Natural killer cell treated with Interleukin-12 subunit alpha and Interleukin-12 subunit beta and Interleukin-15 and Interleukin-18, amount 100 ng/mL, for 72 hours (primary cell): ENCODE measurements at regions not wholly inside any gene's neighbourhood (a gene's known extent, or its start where the extent isn't known, plus 50 kb on each side); places are given as distances from the start of the nearest gene placed in this dataset.

ENCODE experiments used
- ATAC-seq, 2 donors: fragments of 150-1000 bp; cut with Tn5 transposase in 1 of 2; sonication (Bioruptor Pico), chemical (Tn5 transposase) in 1 of 2; 2 replicates each; pipeline ENCODE4 v1.10.0; 2021
- DNase-seq: peaks from one replicate; pipeline ENCODE4 v3.0.0; 2022; ENCODE audit warnings: low spot score
- H3K27ac Mint-ChIP-seq, 2 donors: 1 replicate in 1 of 2; 2 replicates in 1 of 2; pipeline ENCODE4 v1.8.0; 2022; ENCODE audit warnings: mixed read lengths in 2 of 2, mild to moderate bottlenecking in 1 of 2, moderate library complexity in 1 of 2
- H3K27me3 Mint-ChIP-seq, 2 donors: 1 replicate in 1 of 2; 2 replicates in 1 of 2; pipeline ENCODE4 v1.8.0; 2022; ENCODE audit warnings: mixed read lengths in 2 of 2
- H3K36me3 Mint-ChIP-seq: one replicate; pipeline ENCODE4 v1.8.0; 2022; ENCODE audit warnings: mixed read lengths
- H3K4me1 Mint-ChIP-seq, 2 donors: 1 replicate in 1 of 2; 2 replicates in 1 of 2; pipeline ENCODE4 v1.8.0; 2022; ENCODE audit warnings: low read depth in 2 of 2, mixed read lengths in 2 of 2, mild to moderate bottlenecking in 1 of 2
- H3K4me3 Mint-ChIP-seq: one replicate; pipeline ENCODE4 v1.8.0; 2022; ENCODE audit warnings: mixed read lengths
- H3K9me3 Mint-ChIP-seq: 2 replicates; pipeline ENCODE4 v1.8.0; 2022; ENCODE audit warnings: mixed read lengths

GRCh38 chr10:130878131-130878530 lies 433.4 kb downstream of the TCERG1L start:
- Mint-ChIP-seq H3K27ac (no peak overlapping the region), H3K4me3 (no peak overlapping the region), H3K9me3 (no peaks in the 10 kb centered on the region), H3K27me3 (peaks cover 7 to 8% of the 10 kb centered on the region in 2 donors), H3K36me3 (no peaks in the 10 kb centered on the region), H3K4me1 (no peaks in the 10 kb centered on the region)
- no peak for DNase-seq
- no peak for ATAC-seq

GRCh38 chr10:130882906-130883305 lies 428.6 kb downstream of the TCERG1L start:
- no peaks in the 10 kb centered on the region for H3K9me3 Mint-ChIP-seq
- no peaks in the 10 kb centered on the region for H3K4me1 Mint-ChIP-seq
- peaks cover 9 to 16% of the 10 kb centered on the region in 2 donors for H3K27me3 Mint-ChIP-seq
- H3K27ac Mint-ChIP-seq = no peak overlapping the region
- no peak overlapping the region for H3K4me3 Mint-ChIP-seq
- DNase-seq (no peak), ATAC-seq (no peak)
- no peaks in the 10 kb centered on the region for H3K36me3 Mint-ChIP-seq

- no peaks in the 10 kb centered on the region for H3K9me3 Mint-ChIP-seq
- no peak overlapping the region for H3K4me3 Mint-ChIP-seq
- DNase-seq (no peak), ATAC-seq (no peak)
- no peaks in the 10 kb centered on the region for H3K4me1 Mint-ChIP-seq
- H3K27me3 Mint-ChIP-seq = peaks cover 9 to 16% of the 10 kb centered on the region in 2 donors
- no peaks in the 10 kb centered on the region for H3K36me3 Mint-ChIP-seq
- no peak overlapping the region for H3K27ac Mint-ChIP-seq
These were observed 427.1 kb downstream of the TCERG1L start for GRCh38 chr10:130884456-130884855.

GRCh38 chr10:130885021-130885655 lies 426.4 kb downstream of the TCERG1L start:
- H3K4me1 Mint-ChIP-seq = no peaks in the 10 kb centered on the region
- DNase-seq = no peak

GRCh38 chr10:130887170-130887569 lies 424.4 kb downstream of the TCERG1L start:
- H3K36me3 Mint-ChIP-seq = no peaks in the 10 kb centered on the region
- DNase-seq (no peak), ATAC-seq (no peak)
- H3K9me3 Mint-ChIP-seq = no peaks in the 10 kb centered on the region
- no peaks in the 10 kb centered on the region for H3K4me1 Mint-ChIP-seq
- H3K27ac Mint-ChIP-seq = no peak overlapping the region
- peaks cover 9 to 16% of the 10 kb centered on the region in 2 donors for H3K27me3 Mint-ChIP-seq
- no peak overlapping the region for H3K4me3 Mint-ChIP-seq

More at GRCh38 chr10:130885021-130885655, 426.4 kb downstream of the TCERG1L start:
- no peaks in the 10 kb centered on the region for H3K36me3 Mint-ChIP-seq
- no peak overlapping the region for H3K4me3 Mint-ChIP-seq
- no peaks in the 10 kb centered on the region for H3K9me3 Mint-ChIP-seq
- peaks cover 9 to 16% of the 10 kb centered on the region in 2 donors for H3K27me3 Mint-ChIP-seq
- no peak overlapping the region for H3K27ac Mint-ChIP-seq
- ATAC-seq = no peak

- DNase-seq (no peak), ATAC-seq (no peak)
- Mint-ChIP-seq H3K4me3 (no peak overlapping the region), H3K36me3 (no peaks in the 10 kb centered on the region), H3K9me3 (no peaks in the 10 kb centered on the region), H3K27me3 (peaks cover 9 to 15% of the 10 kb centered on the region in 2 donors), H3K27ac (no peak overlapping the region), H3K4me1 (peaks cover 0 to under 1% of the 10 kb centered on the region in 2 donors)
These were observed 423.0 kb downstream of the TCERG1L start for GRCh38 chr10:130888493-130888892.

- Mint-ChIP-seq H3K9me3 (no peaks in the 10 kb centered on the region), H3K4me3 (no peak overlapping the region), H3K27me3 (peaks cover 8 to 9% of the 10 kb centered on the region in 2 donors), H3K27ac (no peak overlapping the region), H3K4me1 (peaks cover 0 to 8% of the 10 kb centered on the region in 2 donors), H3K36me3 (no peaks in the 10 kb centered on the region)
- ATAC-seq = no peak
- DNase-seq = no peak
These were observed 422.3 kb downstream of the TCERG1L start for GRCh38 chr10:130889240-130889639.

GRCh38 chr10:130889780-130890179 lies 421.7 kb downstream of the TCERG1L start:
- DNase-seq (no peak), ATAC-seq (no peak)
- Mint-ChIP-seq H3K9me3 (no peaks in the 10 kb centered on the region), H3K27ac (no peak overlapping the region), H3K27me3 (peaks cover 8 to 9% of the 10 kb centered on the region in 2 donors), H3K4me3 (no peak overlapping the region), H3K36me3 (no peaks in the 10 kb centered on the region), H3K4me1 (peaks cover 0 to 10% of the 10 kb centered on the region in 2 donors)

GRCh38 chr10:130891066-130891465 lies 420.5 kb downstream of the TCERG1L start:
- no peak for DNase-seq
- H3K27me3 Mint-ChIP-seq = peaks cover 5 to 6% of the 10 kb centered on the region in 2 donors
- no peak for ATAC-seq
- H3K27ac Mint-ChIP-seq = no peak overlapping the region
- H3K4me3 Mint-ChIP-seq = no peak overlapping the region
- no peaks in the 10 kb centered on the region for H3K9me3 Mint-ChIP-seq
- peaks cover 0 to 10% of the 10 kb centered on the region in 2 donors for H3K4me1 Mint-ChIP-seq
- H3K36me3 Mint-ChIP-seq = no peaks in the 10 kb centered on the region

- Mint-ChIP-seq H3K36me3 (no peaks in the 10 kb centered on the region), H3K4me1 (peaks cover 0 to 10% of the 10 kb centered on the region in 2 donors), H3K27me3 (no peaks in the 10 kb centered on the region), H3K4me3 (no peak overlapping the region), H3K27ac (no peak overlapping the region), H3K9me3 (no peaks in the 10 kb centered on the region)
- no peak for ATAC-seq
- DNase-seq = no peak
These were observed 417.1 kb downstream of the TCERG1L start for GRCh38 chr10:130894471-130894870.

GRCh38 chr10:130895161-130895560 lies 416.4 kb downstream of the TCERG1L start:
- Mint-ChIP-seq H3K9me3 (no peaks in the 10 kb centered on the region), H3K27me3 (no peaks in the 10 kb centered on the region), H3K4me3 (no peak overlapping the region), H3K4me1 (peaks cover 0 to 10% of the 10 kb centered on the region in 2 donors), H3K27ac (no peak overlapping the region), H3K36me3 (no peaks in the 10 kb centered on the region)
- ATAC-seq = peak in 1 of 2 donors; percentile 11
- DNase-seq = no peak

GRCh38 chr10:130897815-130898214 lies 413.7 kb downstream of the TCERG1L start:
- Mint-ChIP-seq H3K27ac (no peak overlapping the region), H3K9me3 (no peaks in the 10 kb centered on the region), H3K4me1 (peaks cover 0 to 10% of the 10 kb centered on the region in 2 donors), H3K4me3 (no peak overlapping the region), H3K36me3 (no peaks in the 10 kb centered on the region), H3K27me3 (no peaks in the 10 kb centered on the region)
- DNase-seq = no peak
- ATAC-seq = no peak

- no peak for ATAC-seq
- H3K27ac Mint-ChIP-seq = no peak overlapping the region
- no peak for DNase-seq
- no peaks in the 10 kb centered on the region for H3K36me3 Mint-ChIP-seq
- no peaks in the 10 kb centered on the region for H3K9me3 Mint-ChIP-seq
- no peaks in the 10 kb centered on the region for H3K27me3 Mint-ChIP-seq
- peaks cover 0 to 10% of the 10 kb centered on the region in 2 donors for H3K4me1 Mint-ChIP-seq
- no peak overlapping the region for H3K4me3 Mint-ChIP-seq
These were observed 413.1 kb downstream of the TCERG1L start for GRCh38 chr10:130898381-130898780.

GRCh38 chr10:130899856-130900255 lies 411.7 kb downstream of the TCERG1L start:
- ATAC-seq (no peak), DNase-seq (no peak)
- H3K27me3 Mint-ChIP-seq = no peaks in the 10 kb centered on the region
- no peak overlapping the region for H3K4me3 Mint-ChIP-seq
- H3K9me3 Mint-ChIP-seq = no peaks in the 10 kb centered on the region
- H3K36me3 Mint-ChIP-seq = no peaks in the 10 kb centered on the region
- no peaks in the 10 kb centered on the region for H3K4me1 Mint-ChIP-seq
- no peak overlapping the region for H3K27ac Mint-ChIP-seq
